ENCODE measurements at regions not wholly inside any gene's neighbourhood (a gene's known extent, or its start where the extent isn't known, plus 50 kb on each side); places are given as distances from the start of the nearest gene placed in this dataset.

GRCh38 chr4:45082101-45082500 lies 355.7 kb upstream of the GNPDA2 start:
- H3K4me3 ChIP-seq (ENCODE audit: low read depth, low read length) = no peak overlapping the region
- no peak for DNase-seq (ENCODE audit: low read depth)
- TF ChIP-seq MAX (IDR thresholded peaks at IDR 0.05; ENCODE audit: low read depth, low read length) (no peak), POLR2A (IDR thresholded peaks at IDR 0.05; ENCODE audit: extremely low read depth, insufficient read length) (no peak), CTCF (IDR thresholded peaks at IDR 0.05; ENCODE audit: low read depth, low read length) (no peak), MYC (IDR thresholded peaks at IDR 0.05; ENCODE audit: low read depth, low read length) (no peak)

GRCh38 chr4:45079616-45080015 lies 353.3 kb upstream of the GNPDA2 start:
- no peak overlapping the region for H3K4me3 ChIP-seq (ENCODE audit: low read depth, low read length)
- DNase-seq (ENCODE audit: low read depth) = no peak
- TF ChIP-seq POLR2A (IDR thresholded peaks at IDR 0.05; ENCODE audit: extremely low read depth, insufficient read length) = no peak

GRCh38 chr4:45078201-45078600 lies 351.8 kb upstream of the GNPDA2 start:
- TF ChIP-seq POLR2A (IDR thresholded peaks at IDR 0.05; ENCODE audit: extremely low read depth, insufficient read length) (no peak), CTCF (IDR thresholded peaks at IDR 0.05; ENCODE audit: low read depth, low read length) (no peak), MYC (IDR thresholded peaks at IDR 0.05; ENCODE audit: low read depth, low read length) (no peak), MAX (IDR thresholded peaks at IDR 0.05; ENCODE audit: low read depth, low read length) (no peak)
- no peak overlapping the region for H3K4me3 ChIP-seq (ENCODE audit: low read depth, low read length)
- DNase-seq (ENCODE audit: low read depth) = no peak

- DNase-seq (ENCODE audit: low read depth) = no peak
- TF ChIP-seq CTCF (IDR thresholded peaks at IDR 0.05; ENCODE audit: low read depth, low read length) = no peak
- TF ChIP-seq MYC (IDR thresholded peaks at IDR 0.05; ENCODE audit: low read depth, low read length) = no peak
- TF ChIP-seq MAX (IDR thresholded peaks at IDR 0.05; ENCODE audit: low read depth, low read length) = no peak
- TF ChIP-seq POLR2A (IDR thresholded peaks at IDR 0.05; ENCODE audit: extremely low read depth, insufficient read length) = no peak
- no peak overlapping the region for H3K4me3 ChIP-seq (ENCODE audit: low read depth, low read length)
Measured at GRCh38 chr4:45072981-45073380, 346.6 kb upstream of the GNPDA2 start.

- no peak overlapping the region for H3K4me3 ChIP-seq (ENCODE audit: low read depth, low read length)
- no peak for DNase-seq (ENCODE audit: low read depth)
- no peak for TF ChIP-seq POLR2A (IDR thresholded peaks at IDR 0.05; ENCODE audit: extremely low read depth, insufficient read length)
- TF ChIP-seq MAX (IDR thresholded peaks at IDR 0.05; ENCODE audit: low read depth, low read length) = no peak
- no peak for TF ChIP-seq CTCF (IDR thresholded peaks at IDR 0.05; ENCODE audit: low read depth, low read length)
- TF ChIP-seq MYC (IDR thresholded peaks at IDR 0.05; ENCODE audit: low read depth, low read length) = no peak
Measured at GRCh38 chr4:45064741-45065140, 338.4 kb upstream of the GNPDA2 start.

GRCh38 chr4:45063696-45064095 lies 337.3 kb upstream of the GNPDA2 start:
- DNase-seq (ENCODE audit: low read depth) = no peak
- H3K4me3 ChIP-seq (ENCODE audit: low read depth, low read length) = no peak overlapping the region
- TF ChIP-seq POLR2A (IDR thresholded peaks at IDR 0.05; ENCODE audit: extremely low read depth, insufficient read length) (no peak), CTCF (IDR thresholded peaks at IDR 0.05; ENCODE audit: low read depth, low read length) (no peak), MAX (IDR thresholded peaks at IDR 0.05; ENCODE audit: low read depth, low read length) (no peak), MYC (IDR thresholded peaks at IDR 0.05; ENCODE audit: low read depth, low read length) (no peak)

Measured in NB4 (cell line).